Tongue (tissue), 1 donor: ENCODE measurements at regions not wholly inside any gene's neighbourhood (a gene's known extent, or its start where the extent isn't known, plus 50 kb on each side); places are given as distances from the start of the nearest gene placed in this dataset.

ENCODE experiments used
- DNase-seq: peaks from one replicate; pipeline ENCODE4 v3.0.0-alpha.2; 2015

GRCh38 chr6:163903541-163903940, 489.0 kb downstream of the QKI start:
- peak; percentile 59 for DNase-seq

DNA sequence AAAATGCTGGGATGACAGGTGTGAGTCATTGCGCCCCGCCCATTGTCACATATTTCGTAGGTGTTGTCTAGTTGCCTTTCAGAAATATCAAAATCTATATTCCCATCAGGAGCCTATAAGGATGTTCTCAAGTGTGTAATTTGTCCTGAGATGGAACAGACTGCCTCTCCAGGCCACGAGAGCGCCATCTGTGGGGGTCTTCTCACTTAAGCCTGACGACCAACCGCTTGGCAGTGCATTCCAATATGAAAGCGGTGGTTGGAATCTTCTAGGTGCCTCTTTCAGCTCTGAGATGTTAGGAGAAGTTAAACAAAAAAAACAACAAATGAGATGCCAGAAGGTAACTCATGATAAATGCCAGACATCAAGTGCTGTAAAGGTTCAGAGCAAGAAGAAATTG, 488.5 kb downstream of the QKI start:
- peak; percentile 19 for DNase-seq

GRCh38 chr6:163901681-163902080, 487.2 kb downstream of the QKI start:
- no peak for DNase-seq

- DNase-seq, result no peak
These were observed 486.1 kb downstream of the QKI start for GRCh38 chr6:163900570-163900969.

- DNase-seq, result no peak
These were observed 483.2 kb downstream of the QKI start for GRCh38 chr6:163897669-163898068.

DNA sequence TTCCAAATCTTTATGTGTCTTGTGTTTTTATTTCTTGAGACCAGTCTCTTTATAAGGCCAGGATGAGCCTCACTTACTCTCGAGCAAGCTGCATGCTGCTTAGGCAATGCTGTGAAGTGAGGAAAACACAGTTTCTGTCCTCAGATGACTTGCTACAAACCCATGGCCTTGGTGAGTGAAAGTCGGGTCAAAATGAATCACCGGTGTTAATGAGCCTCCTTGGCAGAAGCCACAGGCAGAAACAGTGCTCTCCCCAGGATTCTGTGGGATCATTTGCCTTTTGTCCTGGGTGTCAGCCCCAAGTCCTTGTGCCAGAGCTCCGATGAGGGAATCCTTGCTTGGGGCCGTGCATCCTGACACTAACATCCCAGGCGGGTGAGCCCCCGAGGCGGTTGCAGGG, 482.5 kb downstream of the QKI start:
- DNase-seq, result no peak

- DNase-seq, result no peak
These were observed 480.6 kb downstream of the QKI start for GRCh38 chr6:163895162-163895561.

- no peak for DNase-seq
These were observed 479.2 kb downstream of the QKI start for GRCh38 chr6:163893609-163894189.

- DNase-seq, result peak; percentile 31
These were observed 478.5 kb downstream of the QKI start for GRCh38 chr6:163892824-163893561.

GRCh38 chr6:163889904-163890514, 475.5 kb downstream of the QKI start:
- DNase-seq, result no peak

- DNase-seq, result no peak
These were observed 473.7 kb downstream of the QKI start for GRCh38 chr6:163888030-163888819.

DNA sequence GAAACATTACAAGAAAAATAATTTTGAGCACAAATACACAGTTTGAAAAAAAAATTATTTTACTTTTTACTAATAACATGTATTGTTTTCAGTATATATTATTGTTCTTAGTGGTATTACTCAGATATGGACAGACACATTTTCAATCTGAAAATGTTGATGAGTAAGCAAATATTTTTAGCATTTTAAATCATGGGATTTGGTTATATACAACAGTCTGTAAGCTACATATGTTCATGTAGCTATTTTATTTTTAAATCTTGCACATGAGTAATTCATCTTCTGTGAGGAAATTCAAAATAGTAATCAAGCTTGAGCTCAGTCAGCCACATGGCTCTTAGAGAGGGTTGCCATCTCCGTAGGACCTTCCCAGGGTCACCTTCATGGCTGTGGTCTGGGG, 471.9 kb downstream of the QKI start:
- no peak for DNase-seq

- DNase-seq, result no peak
These were observed 469.5 kb downstream of the QKI start for GRCh38 chr6:163883984-163884383.

DNA sequence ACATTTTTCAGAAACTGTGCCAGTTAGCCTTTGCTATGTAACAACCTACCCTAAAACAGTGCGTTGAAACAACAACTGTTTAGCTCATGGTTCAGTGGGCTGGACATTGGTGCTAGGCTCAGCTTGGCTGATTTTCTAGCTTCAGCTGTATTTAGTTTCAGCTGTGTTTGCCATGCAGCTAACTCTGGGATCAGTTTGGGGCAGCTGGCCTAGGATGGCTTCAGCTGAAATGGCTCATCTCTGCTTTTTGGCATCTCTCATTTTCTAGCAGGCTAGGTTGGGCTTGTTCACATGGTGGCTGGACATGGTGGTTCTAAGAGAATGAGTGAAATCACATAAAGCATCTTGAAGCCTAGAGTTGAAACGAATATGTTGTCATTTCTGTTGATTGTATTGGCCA, 464.2 kb downstream of the QKI start:
- peak; percentile 88 for DNase-seq

DNA sequence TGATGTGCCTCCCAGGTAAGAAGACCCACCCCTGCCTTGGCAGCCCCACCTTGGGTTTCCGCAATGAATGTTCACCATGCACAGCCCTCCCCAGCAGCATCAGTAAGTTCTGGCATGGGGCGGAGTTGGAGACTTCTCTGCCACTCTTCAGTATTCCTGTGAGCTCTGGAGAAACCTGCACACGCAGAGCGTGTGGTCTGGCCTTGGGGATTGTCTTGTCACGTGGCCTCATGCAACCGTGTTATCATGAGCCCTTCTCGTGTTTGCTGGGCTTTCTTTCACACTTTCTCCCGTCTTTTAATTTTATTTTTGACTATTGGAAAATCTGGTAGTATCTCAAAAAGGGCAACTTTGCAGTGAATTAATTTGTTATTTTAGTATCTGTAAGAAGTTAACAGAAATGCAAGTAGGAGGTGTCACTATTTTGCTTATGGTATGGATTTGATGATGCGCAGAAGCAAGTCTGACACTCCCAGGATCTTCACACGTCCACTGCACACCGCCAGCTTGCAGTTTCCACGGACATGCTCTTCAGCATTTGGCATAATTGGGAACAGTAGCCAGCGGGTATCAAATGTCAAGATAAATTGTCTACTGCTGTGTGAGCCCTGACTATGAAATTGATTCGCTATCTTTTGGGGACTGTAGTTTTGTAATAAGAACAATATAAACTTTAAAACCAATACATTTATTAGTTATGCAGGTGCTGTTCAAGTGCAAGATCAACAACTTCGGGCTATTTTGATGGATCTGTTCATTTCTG, 463.5 kb downstream of the QKI start:
- peak; percentile 86 for DNase-seq

DNA sequence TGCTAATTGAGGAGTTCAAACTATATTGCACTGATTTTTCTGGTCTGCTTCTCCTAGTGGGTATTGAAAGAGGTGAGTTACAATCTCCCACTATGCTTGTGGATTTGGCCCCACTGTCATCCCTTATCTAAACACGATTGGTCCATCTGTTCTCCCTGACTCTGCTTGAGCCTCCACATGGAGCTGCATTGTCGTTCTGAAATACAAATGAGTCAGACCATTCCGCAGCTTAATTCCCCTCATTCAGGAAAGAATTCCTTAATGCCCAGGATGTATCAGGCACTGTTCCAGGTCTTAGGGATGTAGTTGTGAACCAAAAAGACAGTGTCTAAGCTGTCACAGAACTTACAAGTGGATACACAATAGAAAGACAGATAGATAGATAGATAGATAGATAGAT, 461.9 kb downstream of the QKI start:
- no peak for DNase-seq

GRCh38 chr6:163874784-163875183, 460.3 kb downstream of the QKI start:
- DNase-seq, result no peak

DNA sequence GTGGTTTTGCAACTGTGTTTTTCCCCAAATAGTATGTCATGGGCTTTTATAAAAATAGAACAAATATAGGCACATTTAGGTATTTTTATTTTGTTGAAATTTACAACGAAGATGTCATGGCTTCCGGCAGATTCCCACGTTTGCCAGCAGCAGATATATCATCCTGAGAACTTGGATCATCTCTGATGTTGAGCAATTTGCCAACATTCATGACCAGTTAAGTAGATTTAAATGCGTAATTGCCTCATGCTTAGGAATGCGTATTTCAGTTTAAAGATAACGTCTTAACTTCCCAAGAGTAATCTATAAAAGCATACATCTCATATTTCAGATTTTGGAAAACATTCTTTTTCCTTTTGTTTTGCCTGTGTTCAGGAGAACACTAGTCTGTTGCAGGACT, 457.8 kb downstream of the QKI start:
- DNase-seq, result peak; percentile 54

DNA sequence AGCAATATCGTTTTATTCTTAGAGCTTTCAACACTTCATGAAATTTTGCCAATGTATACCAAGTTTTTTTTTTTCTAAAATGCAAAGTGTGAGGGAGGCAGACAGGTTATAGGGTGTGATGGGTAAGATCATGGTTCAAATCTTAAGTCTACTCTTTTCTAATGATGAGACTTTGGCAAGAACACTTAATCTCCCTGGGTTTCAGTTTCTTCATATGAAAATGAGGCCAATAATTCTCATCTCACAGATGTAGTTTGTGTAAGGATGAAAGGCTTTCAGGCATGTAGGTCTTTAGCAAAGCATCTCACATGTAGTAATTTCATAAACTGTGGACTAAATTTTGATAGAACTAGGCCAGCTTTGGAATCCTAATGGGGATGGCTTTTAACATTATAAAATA, 457.1 kb downstream of the QKI start:
- no peak for DNase-seq

GRCh38 chr6:163867518-163868292, 453.2 kb downstream of the QKI start:
- DNase-seq, result no peak

DNA sequence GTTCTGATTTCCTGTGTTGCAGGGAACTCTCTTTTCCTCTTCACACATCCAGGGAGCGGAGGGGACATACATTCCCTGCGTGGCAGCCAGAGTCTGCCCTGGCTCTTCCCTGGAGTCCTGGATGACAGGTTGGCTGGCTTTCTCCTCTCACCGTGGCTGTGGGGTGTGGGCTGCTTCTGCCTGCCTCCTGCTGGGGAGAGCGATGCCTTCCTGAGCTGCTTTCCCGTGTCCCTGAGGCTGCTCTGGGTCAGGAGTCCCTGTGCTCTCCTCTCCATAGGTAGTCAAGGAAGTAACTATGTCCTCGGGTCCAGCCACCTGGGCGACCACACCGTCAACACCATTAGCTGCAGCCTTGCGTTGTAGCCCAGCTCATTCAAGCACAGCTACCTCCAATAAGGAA, 451.7 kb downstream of the QKI start:
- no peak for DNase-seq
